HG03460 (cell line): ENCODE measurements at regions not wholly inside any gene's neighbourhood (a gene's known extent, or its start where the extent isn't known, plus 50 kb on each side); places are given as distances from the start of the nearest gene placed in this dataset.
"Not testable (repeated sequence)": the region's sequence is repeated elsewhere in the genome, so short reads cannot be mapped to it uniquely, and the experiment has no call there.

Experiments used
- ATAC-seq: cut with Tn5 transposase; IDR thresholded peaks from one replicate; pipeline ENCODE4 v1.9.1; 2021; ENCODE audit not compliant: unreplicated experiment

DNA sequence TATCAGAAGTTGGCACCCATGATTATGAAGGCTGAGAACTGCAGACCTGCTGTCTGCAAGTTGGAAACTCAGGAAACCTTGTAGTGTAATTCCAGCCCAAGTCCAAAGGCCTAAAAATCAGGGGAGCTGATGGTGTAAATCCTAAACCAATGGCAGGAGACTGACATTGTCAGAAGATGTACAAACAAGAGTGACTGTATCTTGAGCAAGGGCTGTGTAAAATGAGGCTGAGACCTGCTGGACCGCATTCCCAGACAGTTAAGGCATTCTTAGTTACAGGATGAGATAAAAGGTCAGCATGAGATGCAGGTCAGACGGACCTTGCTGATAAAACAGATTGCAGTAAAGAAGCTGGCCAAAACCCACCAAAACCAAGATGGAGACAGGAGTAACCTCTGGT, 147.7 kb downstream of the COG6 start:
- ATAC-seq: no peak

DNA sequence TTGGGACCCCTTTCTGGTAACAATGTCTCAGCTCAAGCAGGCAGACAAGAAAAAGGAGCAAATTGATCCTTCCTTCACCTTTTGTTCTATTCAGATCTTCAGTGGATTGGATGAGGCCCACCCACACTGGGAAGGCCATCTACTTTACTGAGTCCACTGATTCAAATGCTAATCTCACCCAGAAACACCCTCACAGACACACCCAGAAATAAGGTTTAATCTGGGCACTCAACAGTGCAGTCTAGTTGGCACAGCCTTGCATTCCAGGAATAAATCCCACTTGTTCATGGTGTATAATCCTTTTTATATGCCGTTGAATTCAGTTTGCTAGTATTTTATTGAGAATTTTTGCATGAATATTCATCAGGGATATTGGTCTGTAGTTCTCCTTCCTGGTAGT, 148.4 kb downstream of the COG6 start:
- ATAC-seq: no peak

DNA sequence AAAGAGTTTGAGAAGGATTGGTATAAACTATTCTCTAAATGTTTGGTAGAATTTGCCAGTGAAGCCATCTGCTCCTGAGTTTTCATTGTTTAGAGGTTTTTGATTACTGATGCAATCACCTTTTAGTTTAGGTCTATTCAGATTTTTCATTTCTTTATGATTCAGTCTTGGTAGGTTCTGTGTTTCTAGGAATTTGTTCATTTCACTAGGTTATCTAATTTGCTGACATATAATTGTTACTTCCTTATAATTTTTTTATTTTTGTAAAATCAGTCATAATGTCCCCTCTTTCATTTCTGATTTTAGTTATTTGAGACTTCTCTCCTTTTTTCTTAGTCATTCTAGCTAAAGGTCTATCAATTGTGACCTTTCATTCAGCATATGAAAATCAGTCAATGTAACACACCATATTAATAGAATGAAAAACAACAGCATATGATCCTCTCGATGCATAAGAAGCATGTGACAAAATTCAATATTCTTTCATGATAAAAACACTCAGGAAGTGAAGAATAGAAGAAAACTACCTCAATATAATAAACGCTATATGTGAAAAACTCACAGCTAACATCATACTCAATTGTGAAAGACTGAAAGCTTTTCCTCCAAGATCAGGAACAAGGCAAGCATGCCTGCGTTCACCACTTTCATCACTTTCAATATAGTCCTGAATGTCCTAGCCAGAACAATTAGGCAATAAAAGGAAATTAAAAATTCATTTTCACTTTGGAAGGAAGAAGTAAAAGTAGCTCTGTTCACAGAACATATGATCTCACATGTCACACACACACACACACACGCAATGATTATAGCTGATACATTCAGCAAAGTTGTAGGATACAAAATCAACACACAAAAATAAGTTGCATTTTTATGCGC, 149.1 kb downstream of the COG6 start:
- ATAC-seq: no peak

DNA sequence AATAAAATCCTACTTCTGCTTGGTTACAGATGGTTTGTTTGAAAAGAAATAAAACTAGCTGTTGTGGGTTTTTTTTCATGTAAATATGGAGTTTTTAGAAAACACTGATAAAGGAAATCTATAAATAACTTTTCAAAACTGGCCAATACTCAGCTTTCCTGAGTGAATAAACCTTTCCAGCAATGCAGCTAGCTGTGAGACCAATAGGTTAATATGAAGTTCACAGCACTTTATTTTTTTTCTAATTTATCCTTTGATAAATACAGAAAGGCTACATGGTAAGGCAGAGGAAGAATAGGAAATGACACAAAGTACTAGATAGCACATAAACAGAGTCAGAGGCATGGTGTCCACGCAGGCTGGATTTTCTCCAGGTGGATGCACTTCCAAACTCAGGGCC, 154.0 kb downstream of the COG6 start:
- no peak for ATAC-seq

DNA sequence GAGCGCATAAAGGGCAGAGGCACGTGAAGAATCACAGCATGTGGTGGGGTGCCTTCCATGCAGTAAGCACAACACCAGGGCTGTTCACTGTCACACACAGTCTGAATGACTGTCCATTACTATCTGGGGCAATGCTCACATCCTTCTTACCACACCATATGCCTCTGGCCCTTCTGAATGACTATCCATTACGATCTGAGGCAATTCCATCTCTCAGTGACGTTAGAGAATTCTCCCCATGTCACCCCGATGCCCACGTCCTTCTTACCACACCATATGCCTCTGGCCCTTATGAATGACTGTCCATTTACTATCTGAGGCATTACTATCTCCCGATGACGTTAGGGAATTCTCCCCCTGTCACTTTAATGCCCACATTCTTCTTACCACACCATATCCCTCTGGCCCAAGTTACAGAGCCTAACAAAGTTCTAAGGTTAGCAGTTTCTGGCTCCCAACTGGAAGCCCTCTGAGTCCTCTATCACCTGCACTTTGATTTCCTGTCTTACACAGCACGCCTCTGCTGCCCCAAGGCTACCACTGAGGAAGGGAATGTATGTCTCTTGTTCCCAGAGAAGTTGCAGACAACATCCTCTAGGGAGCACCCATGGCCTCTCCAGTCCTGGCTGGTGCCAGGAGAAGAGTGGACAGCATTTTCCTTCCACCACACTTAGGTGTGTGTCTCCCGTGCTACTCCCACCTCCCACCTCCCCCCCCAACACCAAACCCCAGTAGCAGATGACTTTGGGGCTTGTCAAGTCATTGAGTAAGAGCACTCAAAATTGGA, 154.8 kb downstream of the COG6 start:
- no peak for ATAC-seq

DNA sequence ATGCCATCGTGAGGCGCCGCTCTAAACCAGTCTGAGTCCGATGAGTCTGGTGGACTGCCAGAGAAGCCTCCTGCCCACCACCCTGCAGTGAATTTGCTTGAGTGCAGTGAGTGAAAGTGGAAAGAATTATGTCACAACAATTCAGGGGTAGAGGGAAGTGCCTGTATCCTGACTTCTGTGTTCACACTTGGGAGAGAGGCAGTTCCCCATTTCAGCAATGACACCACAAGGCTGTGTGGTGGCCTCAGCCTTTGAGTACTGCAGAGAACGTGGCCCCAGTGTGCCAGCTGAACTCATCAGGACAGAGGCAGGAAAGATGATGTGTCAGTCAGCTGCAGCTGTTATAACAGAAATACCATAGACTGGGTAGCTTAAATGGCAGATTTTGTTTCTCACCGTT, 155.6 kb downstream of the COG6 start:
- ATAC-seq: no peak

DNA sequence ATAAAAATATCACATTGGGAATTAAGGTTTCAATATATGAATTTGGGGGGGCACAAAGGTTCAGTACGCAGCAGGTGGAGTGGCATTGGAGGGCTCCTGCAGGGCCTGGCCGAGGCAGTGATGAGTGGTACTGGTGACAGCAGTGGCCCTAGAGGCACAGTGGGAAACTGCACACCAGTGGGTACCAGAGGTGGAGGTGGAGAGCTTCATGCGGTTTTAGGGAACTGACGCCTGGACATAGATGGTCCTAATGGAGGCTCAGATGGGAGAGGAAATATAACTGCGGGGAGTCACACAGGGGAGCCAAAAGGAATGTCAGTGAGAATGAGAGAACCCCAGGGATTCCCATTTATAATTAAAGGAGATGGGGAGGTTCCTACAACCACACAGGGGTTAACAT, 156.2 kb downstream of the COG6 start:
- no peak for ATAC-seq

DNA sequence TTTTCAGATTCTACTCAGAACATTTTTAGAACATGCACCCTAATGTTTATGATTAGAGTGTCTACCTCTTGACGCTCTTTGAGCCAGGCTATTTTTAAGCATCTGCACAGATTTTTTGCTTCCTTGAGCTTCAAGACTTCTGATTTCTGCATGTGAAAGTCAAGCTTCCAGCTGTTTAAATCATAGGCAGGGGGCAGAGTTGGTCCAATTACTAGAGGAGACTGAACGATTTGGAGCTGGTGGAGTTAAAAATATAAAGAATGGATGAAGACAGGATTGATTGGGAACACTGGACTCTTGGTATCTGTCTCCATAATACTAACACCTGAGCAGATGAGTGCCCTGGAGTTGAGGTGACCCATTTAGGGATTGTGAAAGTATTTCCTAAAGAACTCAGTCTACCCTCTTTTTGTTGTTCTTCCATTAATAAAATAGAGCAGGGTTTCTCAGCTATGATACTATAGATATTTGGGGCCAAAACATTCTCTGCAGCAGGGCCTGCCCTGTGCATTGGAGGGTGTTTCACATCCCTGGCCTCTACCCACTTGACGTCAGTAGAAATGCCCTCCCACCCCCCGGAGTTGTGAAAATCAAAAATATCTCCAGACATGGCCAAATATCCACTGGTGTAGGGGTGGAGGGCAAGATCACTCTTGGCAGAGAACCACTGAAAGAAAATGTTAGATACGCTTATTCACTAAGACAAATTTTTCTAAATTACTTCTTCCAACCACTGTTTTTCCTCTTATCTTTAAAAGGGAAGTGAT, 160.1 kb downstream of the COG6 start:
- no peak for ATAC-seq

DNA sequence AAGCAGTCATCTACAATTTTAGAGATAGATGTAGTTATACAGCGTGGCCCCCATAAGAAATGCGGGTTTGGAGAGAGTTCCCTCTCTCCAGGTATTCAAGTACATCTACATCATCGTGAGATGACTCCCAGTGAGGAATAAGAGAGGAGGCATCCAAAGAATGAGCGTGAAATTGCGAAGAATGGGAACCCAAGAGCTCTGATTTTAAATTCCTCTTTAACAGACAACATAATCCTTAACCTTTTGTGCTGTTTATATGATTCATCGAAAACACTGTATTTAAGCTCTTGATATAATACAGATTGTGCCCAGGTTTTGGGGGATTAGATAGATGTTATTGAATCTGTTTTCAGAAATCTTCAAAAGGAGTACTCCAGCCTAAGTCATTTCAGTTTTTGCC, 161.5 kb downstream of the COG6 start:
- no peak for ATAC-seq

DNA sequence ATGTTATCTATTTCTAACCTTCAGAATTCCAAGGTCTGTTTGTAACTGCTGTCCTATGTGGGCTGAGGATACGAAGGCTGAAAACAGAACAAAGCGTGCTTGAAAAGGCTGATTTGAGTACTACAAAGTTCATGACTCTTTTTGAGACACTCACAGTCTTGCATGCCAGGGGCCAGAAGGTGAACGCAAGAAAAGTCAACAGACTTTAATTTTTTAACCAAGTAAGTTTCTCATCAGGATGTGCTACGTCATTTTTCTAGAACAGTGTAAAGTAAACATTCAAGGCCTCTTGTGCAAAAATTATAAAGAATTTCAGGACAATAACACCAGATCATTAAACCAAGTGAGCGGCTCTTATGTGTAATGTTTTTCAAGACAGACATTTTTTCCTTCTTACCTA, 163.5 kb downstream of the COG6 start:
- no peak for ATAC-seq

DNA sequence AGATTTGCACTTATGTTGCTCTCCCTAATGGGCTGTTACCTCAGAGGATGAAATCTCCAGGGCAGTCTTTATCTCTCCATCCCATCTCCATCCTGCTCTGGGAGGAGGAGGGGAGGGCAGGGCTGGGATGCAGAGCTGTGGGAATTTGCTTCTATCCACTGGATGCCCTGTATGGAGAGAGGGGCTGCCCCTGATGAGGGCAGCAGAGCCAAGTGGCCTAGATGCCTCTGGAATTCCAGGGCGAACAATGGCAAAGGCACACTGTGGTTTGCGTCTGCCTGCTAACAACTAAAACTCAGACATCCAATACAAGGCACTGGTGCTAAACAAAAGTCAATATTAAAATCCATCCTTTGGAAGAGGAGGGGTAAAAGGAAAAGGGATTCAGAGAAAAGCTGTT, 165.1 kb downstream of the COG6 start:
- ATAC-seq: no peak

DNA sequence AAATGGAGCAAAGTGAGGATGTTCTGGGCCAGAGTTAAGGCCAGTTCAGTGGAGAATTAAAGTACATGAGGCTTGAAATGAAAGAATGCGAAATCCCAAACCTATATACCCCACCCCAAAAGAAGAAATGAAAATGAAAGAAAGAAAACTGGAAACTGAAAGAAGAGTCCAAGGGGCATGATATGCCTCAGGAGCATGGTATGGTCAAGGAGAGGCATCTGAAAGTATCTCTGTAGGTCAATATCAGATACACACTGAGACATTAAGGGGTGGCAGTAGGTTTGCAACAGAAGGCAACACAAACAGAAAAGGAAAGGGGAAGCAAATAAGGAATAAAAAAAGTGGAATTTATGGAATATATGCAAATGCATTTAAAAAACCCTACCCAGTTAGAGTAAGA, 166.5 kb downstream of the COG6 start:
- no peak for ATAC-seq

DNA sequence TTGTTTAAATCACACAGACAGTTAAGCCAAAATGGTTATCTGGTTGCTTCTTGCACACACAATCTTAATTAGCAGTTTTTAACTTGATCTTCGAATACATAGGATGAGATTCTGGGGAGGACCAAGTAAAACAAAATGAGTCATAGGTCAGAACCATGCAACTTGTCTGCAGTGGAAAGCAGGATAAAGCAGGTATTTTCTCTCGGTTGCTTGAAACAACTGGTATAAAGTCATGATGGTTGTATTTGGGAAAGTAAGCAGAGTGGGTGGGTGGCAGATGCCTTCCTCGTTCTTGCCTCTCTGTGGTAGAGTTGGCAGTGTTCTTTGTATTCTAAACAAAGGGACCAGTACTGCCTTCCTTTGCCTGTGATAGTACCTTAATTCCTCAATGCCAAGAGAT, 167.0 kb downstream of the COG6 start:
- ATAC-seq: no peak

DNA sequence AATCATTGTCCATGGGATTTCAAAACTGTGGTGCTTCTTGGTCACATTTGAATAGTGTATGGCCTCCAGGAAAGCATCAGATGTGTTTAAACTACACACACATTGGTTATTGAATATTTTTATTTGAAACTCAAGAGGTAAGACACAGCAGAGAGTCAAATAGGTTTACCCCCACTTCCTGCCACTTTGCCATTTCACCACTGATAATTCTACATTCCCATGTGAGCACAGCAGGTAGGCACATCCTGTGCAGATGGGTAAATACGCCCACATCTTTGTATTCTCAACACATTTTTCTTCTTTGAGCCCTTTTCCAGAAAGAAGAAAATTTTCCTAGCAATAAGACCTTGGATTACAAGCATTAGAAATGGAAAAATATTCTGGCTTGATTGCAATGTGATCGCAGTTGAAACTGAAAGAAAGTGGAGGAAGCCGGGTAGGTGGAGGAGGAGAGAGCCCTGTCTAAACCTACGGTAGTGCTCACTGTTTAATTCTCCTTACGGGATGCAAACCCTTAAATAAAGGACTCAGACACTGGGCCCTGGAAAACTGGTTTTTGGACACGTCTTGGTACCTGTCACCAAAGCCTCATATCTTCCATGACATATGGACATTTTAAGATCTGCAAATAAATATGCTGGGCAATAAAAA, 167.7 kb downstream of the COG6 start:
- ATAC-seq: no peak

DNA sequence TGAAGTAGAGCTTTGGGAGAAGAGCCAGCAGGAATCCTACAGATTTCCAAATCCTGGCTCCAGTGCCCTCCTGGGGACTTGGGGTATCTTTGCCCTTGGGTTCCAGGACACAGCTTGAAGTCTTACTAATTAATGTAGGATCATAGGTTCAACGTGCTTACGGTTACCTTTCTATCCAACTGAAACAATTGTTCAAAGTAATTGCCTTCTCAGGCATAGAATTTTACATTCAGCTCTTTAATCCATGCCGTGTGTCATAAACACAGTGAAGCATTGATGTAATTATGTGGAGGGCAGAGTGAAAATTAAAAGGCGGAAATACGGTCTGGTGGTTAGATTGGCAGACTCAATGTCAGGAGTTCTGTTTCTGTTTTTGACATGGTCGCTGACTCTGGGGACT, 170.4 kb downstream of the COG6 start:
- ATAC-seq: no peak

DNA sequence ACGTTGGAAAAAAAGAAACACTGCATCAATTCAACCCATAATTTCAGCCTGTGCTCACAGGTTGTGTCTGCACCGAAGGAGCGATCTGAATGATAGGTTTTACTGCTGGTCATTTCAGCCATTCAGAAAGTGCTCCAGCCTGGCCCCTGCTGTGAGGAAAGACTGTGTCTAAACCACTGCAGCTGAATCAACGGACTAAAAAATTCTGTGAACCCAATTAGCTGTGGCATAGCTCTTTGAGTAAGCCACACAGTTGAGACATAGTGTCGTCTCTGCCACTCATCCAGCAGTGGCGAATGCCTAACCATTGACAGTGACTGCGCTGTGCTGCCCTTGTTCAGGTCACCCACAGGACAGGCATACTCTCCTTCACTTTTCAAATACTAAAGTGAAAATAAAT, 179.8 kb downstream of the COG6 start:
- no peak for ATAC-seq

DNA sequence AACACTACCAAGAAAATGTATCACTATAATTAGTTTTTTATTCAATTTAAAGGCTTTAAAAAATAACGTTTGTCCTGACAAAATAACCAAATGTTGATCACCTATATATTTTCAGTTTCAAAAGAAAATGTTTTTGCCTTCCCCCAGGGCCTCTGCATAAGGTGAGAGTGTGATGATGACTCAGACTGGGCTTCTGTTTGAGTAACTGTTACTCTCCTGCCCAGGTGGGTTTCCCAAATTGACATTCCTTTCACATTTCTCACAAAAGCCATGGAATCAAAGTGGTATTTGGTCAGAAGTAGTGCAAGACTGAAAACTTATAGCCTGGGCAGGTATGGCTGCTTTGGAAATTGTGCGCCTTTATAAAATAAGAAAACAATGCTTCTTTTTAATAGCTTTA, 180.6 kb downstream of the COG6 start:
- no peak for ATAC-seq

DNA sequence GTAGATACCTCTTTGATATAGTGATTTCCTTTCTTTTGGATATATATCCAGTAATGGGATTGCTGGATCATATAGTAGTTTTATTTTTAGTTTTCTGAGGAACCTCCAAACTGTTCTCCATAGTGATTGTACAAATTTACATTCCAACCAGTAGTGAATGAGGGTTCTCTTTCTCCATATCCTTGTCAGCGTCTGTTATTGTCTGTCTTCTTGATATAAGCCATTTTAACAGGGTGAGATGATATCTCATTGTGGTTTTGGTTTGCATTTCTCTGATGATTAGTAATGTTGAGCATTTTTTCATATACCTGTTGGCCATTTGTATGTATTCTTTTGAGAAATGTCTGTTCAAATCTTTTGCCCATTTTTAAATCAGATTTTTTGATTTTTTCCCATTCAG, 182.4 kb downstream of the COG6 start:
- ATAC-seq: not testable (repeated sequence)

DNA sequence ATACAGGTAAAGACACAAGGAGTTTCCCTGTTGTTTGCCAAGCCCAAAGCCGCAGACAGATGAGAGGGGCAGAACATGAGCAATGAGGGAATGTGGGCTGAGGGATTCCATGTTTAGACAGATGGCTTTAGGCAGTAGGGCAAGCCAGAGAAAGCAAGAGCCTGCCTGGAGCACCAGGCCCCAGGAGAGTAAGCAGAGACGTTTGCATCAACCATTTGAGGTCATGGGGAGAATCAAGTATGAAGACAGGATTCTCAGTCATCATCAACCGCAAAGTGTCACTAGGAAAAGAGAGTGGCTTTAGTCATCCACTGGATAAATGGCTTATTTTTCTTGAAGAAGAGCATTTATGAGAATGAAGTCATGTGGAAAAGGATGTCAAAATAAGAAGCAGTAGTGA, 184.7 kb downstream of the COG6 start:
- no peak for ATAC-seq

DNA sequence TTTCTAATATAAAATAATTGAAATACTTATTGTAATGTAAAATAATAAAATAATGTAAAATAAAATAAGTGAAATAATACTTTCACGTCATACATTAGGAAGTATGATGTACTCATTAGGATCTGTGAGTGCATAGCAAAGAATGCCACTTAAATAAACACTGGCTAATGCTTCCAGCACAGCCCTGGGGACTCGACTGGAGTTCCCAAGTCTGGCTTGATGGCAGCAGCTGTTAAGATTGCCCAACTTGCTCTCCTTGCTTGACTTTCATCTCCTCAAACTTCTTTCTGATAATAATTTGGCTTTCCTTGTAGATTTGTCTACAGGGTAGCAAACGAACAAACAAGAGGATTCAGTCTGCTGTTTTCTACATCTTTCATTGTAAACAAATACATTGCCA, 191.9 kb downstream of the COG6 start:
- ATAC-seq: no peak

DNA sequence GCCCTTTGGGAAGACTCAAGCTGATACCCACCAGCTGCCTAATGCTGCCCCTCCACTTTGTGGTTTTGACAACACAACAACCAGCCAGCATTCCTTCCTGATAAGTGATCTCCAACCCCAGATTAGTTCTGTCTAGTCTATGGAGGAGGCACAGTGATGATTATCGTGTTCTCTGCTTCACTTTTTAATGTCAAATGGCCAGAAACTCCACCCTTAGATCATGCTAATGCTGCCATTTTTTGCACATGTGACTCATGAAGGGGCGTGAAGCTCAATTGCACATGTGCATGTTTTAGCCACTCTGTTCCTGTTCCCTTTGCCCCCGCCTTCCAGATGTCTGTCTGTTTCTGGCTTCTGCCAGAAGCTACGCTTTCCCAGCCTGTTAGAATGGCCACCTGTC, 199.8 kb downstream of the COG6 start:
- ATAC-seq: no peak
